GM12874 (cell line): ENCODE measurements at regions not wholly inside any gene's neighbourhood (a gene's known extent, or its start where the extent isn't known, plus 50 kb on each side); places are given as distances from the start of the nearest gene placed in this dataset.

Experiments
- TF ChIP-seq, protein P1 (sequence below): IDR thresholded peaks from 2 replicates; pipeline ENCODE4 v1.5.1; 2011; ENCODE audit warnings: low read depth, mild to moderate bottlenecking, control low read depth, low read length, moderate library complexity; ENCODE audit not compliant: insufficient read depth

DNA sequence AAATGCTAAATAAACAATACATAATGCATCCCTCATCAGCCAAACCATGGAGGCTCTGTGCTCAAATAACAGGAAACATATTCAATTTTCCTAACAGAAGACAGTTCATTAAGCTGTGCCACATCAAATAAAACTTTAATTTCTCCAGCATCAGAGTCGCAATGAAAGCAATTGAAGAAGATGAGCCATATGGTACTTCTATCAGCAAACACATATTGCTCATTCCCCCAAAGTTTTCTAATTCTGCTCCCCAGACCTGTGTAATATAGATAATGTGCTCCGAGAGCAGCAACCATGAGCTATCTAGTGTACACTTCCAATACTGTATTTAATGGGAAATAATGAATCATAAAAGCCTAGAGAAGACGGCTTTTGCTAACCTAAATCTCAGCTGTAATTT lies 263.2 kb downstream of the MEIS1 start:
- TF ChIP-seq, protein P1, sequence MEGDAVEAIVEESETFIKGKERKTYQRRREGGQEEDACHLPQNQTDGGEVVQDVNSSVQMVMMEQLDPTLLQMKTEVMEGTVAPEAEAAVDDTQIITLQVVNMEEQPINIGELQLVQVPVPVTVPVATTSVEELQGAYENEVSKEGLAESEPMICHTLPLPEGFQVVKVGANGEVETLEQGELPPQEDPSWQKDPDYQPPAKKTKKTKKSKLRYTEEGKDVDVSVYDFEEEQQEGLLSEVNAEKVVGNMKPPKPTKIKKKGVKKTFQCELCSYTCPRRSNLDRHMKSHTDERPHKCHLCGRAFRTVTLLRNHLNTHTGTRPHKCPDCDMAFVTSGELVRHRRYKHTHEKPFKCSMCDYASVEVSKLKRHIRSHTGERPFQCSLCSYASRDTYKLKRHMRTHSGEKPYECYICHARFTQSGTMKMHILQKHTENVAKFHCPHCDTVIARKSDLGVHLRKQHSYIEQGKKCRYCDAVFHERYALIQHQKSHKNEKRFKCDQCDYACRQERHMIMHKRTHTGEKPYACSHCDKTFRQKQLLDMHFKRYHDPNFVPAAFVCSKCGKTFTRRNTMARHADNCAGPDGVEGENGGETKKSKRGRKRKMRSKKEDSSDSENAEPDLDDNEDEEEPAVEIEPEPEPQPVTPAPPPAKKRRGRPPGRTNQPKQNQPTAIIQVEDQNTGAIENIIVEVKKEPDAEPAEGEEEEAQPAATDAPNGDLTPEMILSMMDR = no peak

DNA sequence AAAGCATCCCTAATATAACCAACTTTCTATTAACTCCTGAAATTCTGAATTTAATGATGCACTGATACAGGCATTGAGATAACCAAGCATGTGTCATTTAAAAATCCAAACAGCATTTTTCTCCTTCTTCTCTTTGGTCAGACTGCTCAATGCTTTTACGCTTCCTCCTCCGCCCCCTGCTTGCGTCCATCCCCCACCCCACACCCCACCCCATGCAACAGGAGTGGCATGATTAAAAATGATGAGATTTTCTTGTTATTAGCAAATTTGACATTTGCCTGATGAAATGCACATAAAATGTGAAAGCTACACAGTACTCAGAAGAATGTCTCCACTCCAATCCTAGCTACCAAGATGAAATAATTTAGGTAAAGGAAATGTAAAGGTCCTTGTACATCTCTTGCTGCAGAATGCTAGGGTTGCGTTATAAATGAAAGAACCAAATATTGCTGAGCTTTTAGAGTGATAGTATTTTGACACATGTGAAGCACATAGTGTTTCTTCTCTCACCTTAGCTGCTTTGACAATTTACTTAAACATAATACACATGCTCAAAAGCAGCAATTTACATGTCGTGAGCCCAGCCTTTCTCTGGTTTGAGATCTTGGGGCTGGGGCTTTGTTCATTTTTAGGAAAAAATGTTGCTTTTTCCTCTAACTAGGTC lies 263.8 kb downstream of the MEIS1 start:
- TF ChIP-seq, protein P1 = no peak

DNA sequence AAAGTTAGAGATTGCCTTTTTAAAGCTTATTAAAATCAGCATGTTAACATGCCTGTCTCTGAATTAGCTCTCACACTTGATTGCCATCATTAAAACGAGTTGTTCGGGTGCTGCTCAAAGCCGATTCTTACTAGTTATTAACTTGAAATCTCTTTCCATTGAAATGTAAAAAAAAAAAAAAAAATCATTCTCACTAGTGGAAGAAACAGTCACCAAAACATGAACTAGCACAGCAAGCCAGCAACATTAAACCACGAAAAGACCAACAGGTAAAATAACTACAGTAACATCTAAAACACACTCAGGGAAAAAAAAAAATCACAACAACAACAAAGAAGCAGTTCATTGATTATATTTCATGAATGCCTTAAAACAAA lies 264.5 kb downstream of the MEIS1 start:
- TF ChIP-seq, protein P1 = no peak

DNA sequence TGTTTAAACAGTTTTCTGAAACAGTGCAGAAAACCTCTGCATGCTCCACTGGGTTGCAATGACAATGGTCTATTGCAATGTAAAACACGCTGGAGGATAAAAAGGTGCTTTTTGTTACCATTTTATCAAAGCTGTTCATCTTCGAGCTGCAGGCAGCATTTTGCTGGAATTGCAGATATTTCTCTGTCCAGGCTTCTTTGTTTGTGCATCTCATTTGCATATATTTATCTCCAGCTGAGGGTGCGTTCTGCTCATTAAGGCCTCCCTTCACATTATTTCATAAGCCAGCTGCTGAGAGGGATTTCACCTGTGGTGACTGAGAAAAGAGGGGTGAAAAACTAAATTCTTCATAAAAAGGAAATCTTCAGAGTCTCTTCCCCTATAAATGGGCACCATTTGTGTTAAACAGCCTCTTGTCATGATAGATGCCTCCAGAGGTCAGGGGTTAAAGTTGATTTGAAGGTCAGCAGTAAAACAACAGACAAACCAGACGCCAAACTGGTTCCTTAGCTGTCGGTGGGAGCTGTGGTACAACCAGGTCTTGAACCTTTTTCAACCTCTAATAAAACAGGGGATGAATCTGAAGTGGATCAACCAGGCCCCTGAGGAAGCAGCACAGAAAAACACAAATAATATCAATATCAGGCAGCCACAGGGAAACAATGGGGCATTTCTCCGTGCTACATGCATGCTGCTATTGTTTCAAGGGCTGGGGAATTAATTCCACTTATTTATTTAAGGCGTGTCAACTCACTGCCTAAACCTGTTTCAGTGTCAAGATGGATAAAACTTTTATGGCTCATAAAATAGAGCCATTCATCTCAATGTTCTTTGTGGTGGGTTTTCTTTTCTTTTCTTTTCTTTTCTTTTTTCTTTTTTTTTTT lies 265.1 kb downstream of the MEIS1 start:
- TF ChIP-seq, protein P1 = no peak

DNA sequence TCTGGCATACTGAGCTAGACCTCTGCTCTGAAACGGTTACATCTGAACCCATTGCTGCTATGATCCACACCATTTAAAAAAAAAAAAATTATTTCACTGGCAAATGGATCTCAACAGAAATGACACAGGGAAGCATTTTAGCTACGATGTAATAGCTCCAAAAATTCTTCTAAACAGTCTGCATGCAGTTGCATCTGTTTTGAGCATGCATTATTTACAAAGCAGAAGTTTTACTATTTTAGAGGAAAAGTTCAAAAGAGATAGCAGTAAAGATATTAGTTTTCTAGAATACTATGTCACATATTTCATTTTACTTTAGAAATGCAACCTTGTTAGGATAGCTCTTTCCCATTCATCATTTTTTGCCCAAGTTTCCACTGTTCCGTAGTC lies 265.7 kb downstream of the MEIS1 start:
- TF ChIP-seq, protein P1 = no peak

DNA sequence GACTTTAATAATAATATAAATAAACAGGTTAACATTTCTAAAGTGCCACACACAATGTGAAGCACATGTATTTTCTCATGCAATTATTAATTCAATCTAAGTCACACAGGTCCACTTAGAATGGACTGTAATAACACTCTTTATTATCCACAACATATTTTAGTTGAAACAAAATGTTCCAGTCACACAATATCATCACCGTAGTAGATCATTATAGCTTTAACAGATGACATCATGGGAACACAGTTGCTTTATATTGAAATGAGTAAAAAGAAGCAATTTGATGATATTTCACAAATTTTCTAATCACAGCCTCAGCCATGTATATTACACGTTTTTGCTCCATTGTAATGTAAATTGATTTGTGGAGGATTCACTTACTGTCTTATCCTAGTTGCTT lies 266.3 kb downstream of the MEIS1 start:
- TF ChIP-seq, protein P1 = no peak

DNA sequence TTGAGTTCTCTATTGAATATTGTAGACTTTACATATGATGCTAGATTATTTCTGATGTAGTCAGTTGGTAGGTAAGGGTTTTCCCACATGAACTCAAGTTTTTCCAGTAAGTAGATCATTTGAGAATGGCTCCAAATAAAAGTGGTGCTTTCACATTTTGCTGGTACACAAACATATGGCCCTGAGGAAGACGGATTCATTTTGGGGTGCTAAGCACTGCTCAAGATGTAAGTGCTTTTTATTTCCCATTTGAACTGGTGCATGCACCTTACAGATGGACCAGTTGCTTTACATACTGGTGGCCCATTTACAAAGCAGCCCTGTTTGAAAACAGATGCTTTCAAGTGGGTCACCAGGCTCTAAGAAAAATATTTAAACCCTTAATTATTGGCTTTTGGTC lies 266.7 kb downstream of the MEIS1 start:
- TF ChIP-seq, protein P1 = no peak
